Middle frontal gyrus (tissue), 1 donor: ENCODE measurements at regions not wholly inside any gene's neighbourhood (a gene's known extent, or its start where the extent isn't known, plus 50 kb on each side); places are given as distances from the start of the nearest gene placed in this dataset.
"Not testable (repeated sequence)": the region's sequence is repeated elsewhere in the genome, so short reads cannot be mapped to it uniquely, and the experiment has no call there.

Experiments used
- DNase-seq: peaks from one replicate; pipeline ENCODE4 v3.0.0-alpha.2; 2015; ENCODE audit warnings: low spot score; ENCODE audit errors: extremely low spot score

DNA sequence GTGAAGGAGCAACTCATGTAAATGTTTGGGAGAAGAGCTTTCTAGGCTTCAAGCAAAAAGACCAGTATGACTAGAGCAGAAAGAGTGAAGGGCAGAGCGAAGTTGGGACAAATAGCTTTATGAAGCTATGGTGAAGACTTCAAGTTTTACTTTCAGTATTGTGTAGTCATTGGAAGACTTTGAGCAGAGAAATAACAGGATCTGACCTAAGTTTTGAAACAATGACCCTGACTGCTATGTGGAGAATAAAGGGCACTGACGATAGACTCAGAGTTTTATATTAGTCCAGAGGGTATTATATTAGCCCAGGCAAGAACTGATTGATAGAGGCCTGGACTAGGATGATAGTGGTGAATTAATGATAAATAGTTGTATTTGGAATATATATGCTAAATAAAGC is 187.3 kb downstream of the KTN1 start:
- no peak for DNase-seq

DNA sequence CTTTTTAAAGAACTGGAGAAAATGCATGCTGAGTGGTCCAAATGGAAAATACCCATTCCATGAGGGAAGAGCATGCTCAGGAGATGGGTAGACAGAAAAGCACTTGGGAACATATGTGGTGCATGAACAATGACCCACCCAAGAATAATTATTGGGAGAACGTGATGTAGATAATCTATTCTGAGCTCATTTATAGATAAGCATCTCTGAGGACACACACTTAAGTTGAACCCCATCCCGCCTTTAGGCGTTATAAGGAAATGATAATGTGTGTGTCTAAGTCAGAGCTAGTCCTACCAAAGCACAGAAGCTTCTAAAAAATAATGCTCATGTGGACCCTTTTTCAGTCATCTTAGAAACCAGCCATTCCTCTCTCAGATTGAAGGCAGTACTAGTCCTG is 189.9 kb downstream of the KTN1 start:
- no peak for DNase-seq

DNA sequence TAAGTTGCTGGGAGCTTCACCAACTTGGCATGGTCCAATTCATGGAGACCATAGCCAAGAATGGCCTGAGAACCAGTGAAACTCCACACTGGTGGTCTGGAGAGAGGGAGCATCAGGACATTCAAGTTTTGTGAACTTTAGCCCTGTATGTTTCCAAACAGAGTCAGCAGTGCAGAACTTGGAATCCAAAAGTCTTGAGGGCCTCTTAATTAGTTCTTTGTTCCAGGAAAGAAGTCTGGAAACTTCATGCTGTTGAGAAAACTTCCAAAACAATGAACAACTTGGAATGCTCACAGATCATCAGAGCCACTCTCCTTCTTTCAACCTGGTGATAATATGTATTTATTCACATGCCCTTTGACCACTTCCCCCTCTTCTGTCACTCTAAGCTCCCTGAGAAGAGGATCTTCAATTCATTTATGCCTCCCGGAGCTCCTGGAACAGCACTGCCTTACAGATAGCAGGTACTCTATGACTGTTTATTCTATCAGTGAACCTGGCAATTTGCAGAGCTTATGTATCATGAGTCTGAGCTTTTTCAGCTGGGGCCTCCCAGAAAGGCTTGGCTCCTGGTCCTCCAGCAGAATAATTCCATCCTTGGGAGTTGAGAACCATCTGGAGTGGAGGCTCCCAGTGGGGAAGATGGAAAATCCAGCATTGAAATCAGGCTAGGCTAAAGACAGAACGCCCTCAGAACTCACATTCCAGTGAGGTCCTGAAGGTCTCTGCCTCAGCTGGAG is 191.4 kb downstream of the KTN1 start:
- DNase-seq: no peak

DNA sequence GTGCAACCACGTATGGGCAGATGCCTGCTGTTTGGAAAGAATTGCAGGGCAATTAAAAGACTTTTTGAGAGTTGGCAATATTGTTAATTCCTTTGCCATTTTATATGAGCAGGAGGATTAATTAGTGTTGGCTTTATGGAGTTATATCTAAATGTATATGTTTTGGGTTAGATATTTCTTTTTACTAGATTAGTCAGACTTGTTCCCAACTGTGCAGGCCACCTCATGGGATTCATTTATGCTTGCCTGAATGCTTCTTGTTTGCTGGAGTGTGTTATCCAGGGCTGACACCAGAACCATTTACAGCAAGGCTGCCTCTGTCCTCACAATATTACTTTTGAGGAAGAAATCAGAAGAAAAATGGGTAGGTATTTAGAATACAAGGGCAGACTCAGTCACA is 192.5 kb downstream of the KTN1 start:
- DNase-seq: no peak

DNA sequence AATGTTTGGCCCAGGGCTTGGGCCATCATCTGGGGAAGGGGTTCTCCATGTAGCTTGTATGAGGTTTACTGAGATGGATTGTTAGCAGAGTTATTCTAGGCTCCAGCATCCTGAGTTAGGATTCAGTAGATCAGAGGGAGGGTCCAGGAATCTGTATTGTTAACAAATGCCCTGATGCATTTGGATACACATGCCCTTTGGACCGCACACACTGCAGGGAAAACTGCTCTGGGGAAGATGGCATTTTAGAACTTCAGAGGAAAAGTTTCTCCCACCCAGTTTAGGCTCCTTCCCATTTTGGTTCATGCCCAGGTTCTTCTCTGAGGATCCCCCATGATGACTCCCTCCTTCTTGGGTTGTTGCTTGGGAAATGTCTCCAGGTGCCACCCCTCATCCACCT is 193.3 kb downstream of the KTN1 start:
- no peak for DNase-seq

DNA sequence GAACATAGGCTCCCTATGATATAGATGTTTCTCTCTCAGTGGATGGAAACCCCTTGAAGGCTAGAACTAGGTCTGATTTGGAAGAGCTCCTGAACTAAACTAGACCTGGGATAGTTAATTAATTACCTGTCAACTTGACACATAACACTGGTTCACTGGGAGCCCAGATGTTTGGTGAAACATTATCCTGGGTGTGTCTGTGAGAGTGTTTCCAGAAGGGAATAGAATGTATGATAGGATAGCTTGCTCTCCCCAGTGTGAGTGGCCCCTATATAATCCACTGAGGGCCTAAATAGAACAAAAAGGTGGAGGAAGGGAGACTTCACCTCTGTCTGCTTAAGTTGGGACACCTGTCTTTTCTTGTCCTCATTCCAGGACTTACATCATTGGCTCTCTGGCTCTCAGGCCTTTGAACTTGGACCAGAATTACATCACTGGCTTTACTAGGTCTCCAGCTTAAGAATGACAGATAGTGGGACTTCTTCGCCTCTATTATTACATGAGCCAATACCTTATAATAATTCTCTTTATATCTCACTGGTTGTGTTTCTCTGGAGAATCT is 194.1 kb downstream of the KTN1 start:
- no peak for DNase-seq

DNA sequence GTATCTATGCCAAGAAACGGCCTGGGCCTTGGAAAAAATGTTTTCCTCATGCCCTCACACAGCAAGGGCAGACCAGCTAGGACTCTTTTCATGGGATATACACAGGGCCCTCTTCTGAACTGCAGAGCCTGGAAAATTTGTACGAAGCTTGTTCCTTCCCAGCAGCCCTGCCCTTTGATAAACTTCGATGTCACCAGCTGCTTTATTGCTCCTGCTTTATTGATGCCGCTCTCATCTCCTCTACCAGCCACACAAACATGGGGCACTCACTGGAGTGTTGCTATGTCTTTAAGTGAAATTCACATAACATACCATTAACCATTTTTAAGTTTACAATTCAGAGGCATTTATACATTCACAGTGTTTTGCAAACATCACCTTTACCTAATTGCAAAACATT is 197.9 kb downstream of the KTN1 start:
- DNase-seq: no peak

DNA sequence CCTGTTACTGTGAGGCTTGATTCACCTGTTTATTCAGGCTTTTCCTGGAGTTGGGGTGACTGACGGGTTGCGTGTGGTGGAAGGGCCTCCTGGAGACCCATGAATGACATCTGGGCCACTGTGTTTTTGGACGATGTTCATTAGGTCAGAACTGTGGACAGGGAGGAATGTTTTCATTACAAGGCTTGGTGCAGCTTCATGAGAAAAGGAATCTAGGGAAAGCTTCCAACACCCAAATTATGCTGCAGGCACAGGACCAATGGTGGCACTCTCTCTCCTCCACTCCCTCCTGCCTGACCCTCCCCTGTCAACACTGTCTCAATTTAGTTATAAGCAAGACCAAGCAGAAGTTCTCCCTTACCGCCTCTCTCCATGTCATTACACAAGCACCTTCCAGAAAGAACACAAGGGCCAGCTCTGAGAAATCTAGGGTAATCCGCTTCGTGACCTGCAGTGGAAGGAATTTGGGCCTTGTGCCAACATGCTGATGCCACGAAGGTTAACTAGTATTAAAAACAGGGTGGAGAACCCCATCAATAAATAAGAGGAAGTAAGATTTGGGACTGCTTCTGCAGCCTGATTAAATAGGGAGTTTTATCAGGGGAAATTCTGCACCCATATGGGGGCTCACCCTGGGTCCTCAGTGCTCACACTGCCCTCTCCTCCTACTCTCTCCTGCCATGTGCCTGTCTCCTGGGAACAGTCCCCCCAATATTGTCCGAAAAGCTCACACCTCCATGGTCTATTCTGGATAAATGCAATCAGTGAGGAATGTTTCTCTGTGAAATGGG is 200.3 kb downstream of the KTN1 start:
- no peak for DNase-seq

DNA sequence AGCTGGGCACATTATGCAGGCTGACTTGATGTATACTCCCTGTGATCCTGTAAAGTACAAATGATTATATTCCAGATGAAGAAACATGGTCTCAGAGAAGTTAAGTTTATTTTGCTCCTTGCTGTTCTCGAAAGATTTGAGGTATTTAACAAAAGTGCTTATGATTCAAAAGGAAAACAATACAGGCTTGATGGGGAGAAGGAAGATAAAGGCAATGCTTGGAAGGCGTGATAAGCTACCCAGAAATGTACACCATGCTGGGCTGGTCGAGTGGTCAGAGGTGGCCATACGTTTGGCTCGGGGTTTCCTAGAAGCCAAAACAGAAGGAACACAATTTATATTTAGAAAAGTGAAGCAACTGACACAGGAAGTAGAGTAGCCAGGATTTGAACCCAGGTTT is 201.0 kb downstream of the KTN1 start:
- DNase-seq: no peak

DNA sequence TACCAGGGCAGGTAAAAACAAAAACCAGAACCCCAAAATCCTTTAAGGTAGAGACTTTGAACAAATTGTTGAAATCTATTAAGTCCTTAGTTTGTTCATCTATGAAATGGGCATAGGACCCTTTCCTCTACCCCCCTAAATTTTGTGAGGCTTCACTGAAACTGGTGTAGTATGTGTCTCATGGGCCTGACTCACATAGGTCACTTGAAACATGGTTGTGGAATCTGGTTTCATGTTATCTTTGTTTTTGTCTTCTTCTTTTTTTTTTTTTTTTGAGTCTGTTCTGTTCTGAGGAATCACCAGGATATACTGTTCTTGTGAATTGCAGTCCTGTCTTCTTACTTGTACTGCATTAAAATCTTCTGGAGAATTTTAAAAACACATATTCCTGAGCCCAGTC is 202.2 kb downstream of the KTN1 start:
- DNase-seq: no peak

DNA sequence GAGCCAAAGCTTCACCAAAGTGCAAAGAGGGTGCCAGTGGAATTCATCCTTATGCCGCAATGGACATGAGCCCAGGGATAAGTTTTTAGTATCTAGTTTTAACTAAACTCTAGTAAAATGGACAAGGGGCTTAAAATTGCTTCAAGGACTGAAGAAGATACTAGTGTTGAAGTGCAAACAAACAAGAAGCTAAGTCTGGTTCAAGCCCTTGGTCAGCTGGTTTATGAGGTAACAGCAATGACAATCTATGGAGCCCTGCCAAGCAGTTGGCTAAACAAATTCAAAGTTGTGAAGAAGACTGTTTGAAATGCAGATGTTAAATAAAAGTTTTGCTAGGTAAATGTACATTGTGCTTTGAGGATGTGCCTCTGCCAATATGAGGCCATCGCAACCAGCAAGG is 209.4 kb downstream of the KTN1 start:
- no peak for DNase-seq

DNA sequence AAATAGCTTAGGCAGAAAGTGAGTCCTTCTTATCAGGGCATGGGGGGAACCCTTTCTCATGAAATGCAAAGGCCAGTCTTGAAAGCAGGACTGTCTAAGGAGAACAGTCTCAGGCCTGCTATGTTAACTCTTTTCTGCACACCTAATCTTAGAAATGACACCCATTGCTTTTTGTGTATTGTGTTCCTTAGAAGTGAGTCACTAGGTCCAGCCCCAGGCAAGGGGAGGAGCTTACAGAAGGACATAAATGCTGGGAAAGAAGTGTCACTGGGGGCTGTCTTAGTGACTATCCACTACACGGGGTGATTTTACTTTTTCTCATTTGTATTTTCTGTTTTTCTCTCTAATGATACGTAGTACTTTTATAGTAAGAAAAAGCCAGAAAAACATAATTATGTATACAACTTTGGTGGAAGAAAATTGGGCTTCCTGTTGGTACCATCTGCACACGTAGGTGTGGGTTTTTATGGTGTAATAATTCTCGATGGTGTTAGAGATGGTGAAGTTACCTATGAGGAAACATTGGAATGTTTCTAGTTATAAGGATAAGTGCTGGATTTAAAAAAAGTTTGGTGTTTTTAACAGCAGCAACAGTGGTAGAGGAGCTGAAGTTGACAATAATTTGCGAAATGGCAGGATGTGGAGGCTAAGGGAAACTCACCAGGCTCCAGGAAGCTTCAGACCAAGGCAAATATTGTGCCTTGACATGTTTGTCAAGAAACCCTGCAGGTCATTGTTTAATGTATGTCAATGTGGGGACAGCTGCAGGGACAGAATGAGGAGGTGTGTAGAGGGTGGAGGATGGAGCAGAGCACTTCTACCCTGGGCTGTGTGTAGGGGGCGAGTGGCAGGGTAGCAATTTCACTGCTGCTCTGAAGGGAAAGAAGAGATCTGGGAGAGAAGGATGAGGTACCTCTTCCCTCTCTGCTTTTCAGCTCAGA is 214.9 kb downstream of the KTN1 start:
- DNase-seq: no peak

DNA sequence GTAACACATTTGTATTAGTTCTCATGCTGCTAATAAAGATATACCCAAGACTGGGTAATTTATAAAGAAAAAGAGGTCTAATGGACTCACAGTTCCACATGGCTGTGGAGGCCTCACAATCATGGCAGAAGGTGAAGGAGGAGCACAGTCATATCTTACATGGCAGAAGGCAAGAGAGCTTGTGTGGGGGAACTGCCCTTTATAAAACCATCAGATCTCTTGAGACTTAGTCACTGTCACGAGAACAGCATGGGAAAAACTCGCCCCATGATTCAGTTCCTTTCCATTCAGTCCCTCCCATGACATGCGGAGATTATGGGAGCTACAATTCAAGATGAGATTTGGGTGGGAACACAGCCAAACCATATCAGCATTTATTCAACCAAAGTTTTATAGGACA is 216.5 kb downstream of the KTN1 start:
- DNase-seq: not testable (repeated sequence)

DNA sequence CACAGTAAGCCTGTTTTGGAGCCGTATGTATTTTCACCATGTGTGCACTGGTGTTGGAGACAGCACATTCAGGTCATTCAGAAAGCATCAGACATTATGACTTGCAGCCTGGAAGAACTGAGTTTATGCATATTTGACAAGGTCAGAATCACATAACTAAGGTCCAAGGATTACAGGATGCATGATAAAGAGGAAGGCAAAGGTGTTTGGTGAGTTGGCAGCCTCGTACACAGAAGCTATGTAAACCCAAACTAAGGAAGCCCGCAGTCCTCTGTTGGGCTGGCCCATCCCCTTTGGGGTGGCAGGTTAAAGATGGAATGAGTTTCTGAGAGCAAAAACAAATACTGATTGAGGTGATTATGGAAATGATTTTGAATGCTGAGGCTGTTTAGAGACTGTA is 218.4 kb downstream of the KTN1 start:
- no peak for DNase-seq

DNA sequence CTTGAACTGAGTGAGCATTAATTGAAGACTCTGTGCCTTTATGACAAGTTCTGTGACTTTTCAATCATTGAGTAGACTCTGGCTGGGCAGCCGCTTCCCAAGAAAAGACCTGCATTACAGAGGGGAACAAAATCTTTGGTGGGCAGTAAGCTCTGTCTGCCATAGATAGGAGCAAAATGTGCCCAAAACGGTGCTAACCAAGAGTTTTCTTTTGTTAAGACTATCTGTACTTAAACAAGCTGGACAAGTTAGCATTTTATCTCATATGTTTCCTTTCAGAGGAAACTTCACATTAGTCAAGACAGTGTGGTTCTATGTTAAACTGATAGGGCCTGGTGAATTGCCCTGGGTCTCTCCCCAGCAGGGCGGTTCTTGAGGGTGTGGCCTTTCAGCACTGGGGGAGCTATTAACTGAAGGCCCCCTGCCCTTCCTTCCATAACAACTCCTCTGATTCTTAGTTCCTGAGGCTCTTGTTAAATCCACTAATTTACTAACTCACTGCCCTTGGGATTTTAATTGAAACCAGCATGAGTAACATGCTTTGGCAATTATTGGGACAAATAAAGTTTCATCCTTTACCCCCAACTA is 219.6 kb downstream of the KTN1 start:
- DNase-seq: no peak

DNA sequence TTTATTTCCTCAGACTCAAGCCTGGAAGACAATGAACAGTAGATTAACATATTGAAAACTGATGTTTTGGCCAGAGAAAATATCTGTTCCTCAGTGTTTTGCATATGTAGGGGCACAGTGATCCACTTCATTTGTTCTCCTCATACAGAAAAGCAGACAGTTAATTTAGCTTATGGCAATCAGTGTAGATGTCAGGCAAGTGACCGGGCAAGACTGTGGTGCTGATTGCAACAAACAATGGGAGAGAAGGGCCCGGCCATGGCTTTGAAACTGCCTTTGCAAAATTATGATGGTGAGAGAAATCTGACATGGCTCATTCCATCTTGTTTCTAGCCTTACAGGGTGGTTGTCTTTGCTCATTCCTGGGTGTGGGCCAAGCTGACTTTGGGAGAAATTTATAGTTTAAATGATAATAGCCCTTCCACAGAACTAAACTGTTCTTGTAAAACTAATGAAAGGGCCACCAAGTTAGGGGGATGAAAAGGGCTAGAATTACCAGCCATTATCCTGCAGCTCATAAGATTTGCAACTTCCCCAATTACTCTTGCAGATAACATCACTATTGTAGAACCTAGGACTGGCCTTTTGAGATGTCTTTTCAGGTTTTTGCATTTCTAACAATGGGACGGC is 220.3 kb downstream of the KTN1 start:
- no peak for DNase-seq

DNA sequence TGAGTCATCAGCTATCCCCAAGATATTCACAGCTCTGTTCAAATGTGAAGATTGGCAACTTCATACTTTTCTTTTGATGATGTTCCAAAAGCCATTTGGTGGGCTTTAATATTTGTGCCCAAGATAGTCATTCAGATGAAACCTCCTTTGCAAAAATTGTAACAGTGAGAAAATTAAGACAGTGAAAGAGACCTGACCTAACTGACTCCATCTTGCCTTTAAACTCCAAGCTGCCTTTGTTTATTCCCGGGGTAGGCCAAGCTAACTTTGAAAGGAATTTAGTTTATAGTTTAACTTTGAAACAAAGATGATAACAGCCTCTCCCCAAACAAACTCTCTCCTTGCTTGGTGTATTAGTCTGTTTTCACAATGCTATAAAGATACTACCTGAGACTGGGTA is 221.1 kb downstream of the KTN1 start:
- DNase-seq: no peak

DNA sequence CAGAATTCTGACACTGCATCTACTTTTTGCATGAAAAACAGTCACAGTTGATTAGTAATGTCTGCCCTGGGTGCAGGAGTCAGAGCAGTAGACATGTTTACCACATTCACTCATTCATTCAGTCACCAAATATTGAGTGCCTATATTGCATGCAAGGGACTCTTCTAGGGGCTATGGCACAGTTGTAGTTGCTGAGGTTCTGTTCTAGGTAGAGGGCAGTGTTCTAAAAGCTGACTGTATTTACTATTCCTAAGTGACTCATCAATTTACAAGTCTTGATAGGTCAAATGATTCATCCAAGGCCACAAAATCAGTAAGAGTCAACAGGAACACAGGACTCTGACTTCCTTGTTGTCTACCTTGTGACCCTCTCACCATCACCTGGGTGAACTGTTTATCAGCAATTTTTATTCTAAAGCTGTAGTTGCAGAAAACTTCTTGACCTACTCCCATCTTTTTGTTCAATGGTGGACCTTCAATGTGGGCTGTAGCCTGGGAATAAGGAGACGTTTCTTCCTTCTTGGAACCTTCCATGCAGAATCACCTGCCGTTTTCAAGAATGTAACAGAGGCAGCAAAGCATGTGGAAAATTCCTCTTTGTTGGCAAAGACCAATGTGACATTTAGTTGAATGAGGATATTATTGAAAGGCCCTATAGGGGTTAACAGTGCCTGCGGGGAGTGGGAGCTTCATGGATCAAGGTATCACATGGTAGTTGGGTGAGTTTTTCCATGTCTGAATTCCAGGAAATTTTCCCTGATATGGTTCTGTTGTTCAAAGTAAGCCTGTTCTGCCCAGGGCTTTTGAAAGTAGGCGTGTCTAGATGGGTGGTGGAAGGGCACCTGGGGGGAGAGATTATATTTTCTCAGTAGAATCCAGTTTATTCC is 223.2 kb downstream of the KTN1 start:
- DNase-seq: no peak

DNA sequence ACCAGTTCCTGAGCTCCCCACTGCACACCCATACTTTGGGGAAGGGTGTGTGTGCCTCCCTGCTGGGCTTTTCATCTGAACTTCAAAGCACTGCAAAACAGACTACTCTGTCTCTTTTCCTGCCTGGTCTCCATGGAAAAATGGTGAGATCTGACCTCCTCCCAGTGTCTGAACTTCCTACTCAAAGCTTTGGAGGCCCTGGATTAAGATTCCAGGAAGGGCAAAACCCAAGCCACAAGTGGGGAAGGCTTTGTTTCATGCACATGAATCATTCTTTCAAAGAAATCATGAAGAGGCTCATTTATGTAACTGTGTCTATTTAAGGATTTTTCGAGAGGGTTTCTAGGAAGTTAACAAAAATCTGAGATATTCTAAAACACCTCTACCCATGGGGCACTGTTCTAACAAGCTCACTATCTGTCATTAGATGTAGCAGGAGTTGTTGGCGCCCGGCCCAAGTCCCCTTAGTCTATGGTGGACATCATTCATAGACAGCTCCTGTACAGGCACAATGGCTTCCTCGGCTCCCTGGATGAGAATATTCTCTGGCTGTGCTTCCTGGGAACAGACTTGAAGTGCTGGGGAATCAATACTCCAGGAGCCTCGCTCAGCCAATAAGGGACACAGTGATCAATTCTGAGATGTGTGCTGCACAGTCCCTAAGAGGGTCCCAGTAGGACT is 224.0 kb downstream of the KTN1 start:
- no peak for DNase-seq
